GM23248 (cell line): ENCODE measurements at regions not wholly inside any gene's neighbourhood (a gene's known extent, or its start where the extent isn't known, plus 50 kb on each side); places are given as distances from the start of the nearest gene placed in this dataset.

Source experiments
- EZH2 ChIP-seq: fragments of 200-600 bp; sonication (generic); IDR thresholded peaks from 2 replicates; pipeline ENCODE4 v1.6.1; 2018; ENCODE audit warnings: antibody characterized with exemption, mild to moderate bottlenecking; ENCODE audit not compliant: insufficient read depth, poor library complexity, severe bottlenecking
- EZH2phosphoT487 ChIP-seq: fragments of 200-600 bp; sonication (generic); IDR thresholded peaks from 2 replicates; pipeline ENCODE4 v1.6.1; 2018; ENCODE audit warnings: antibody characterized with exemption, moderate library complexity, mild to moderate bottlenecking, low read depth; ENCODE audit not compliant: insufficient read depth

- TF ChIP-seq EZH2phosphoT487 (no peak), EZH2 (no peak)
These were observed 500.8 kb upstream of the ANKRD30A start for GRCh38 chr10:36624551-36625100.
